Hypothalamus (tissue), 51 donors: ENCODE measurements at regions not wholly inside any gene's neighbourhood (a gene's known extent, or its start where the extent isn't known, plus 50 kb on each side); places are given as distances from the start of the nearest gene placed in this dataset.

ENCODE experiments used
- DNase-seq, 51 donors: peaks; one replicate each; lab custom pipeline; 2025; lab: John Stamatoyannopoulos, UW

- no peak for DNase-seq
Measured at GRCh38 chr4:20062054-20062453, 189.7 kb upstream of the SLIT2 start.

- no peak for DNase-seq
Measured at GRCh38 chr4:20050768-20051167, 200.9 kb upstream of the SLIT2 start.

GRCh38 chr4:20049889-20050288, 201.8 kb upstream of the SLIT2 start:
- no peak for DNase-seq

- no peak for DNase-seq
Measured at GRCh38 chr4:20046931-20047677, 204.6 kb upstream of the SLIT2 start.

- no peak for DNase-seq
Measured at GRCh38 chr4:20046179-20046578, 205.5 kb upstream of the SLIT2 start.

GRCh38 chr4:20044966-20045365, 206.7 kb upstream of the SLIT2 start:
- no peak for DNase-seq

- no peak for DNase-seq
Measured at GRCh38 chr4:20044502-20044911, 207.2 kb upstream of the SLIT2 start.

GRCh38 chr4:20043991-20044390, 207.7 kb upstream of the SLIT2 start:
- no peak for DNase-seq

- DNase-seq = no peak
Measured at GRCh38 chr4:20042769-20043168, 208.9 kb upstream of the SLIT2 start.

GRCh38 chr4:20041839-20042407, 209.8 kb upstream of the SLIT2 start:
- no peak for DNase-seq

- no peak for DNase-seq
Measured at GRCh38 chr4:20037745-20038144, 214.0 kb upstream of the SLIT2 start.

GRCh38 chr4:20030108-20030507, 221.6 kb upstream of the SLIT2 start:
- no peak for DNase-seq

- DNase-seq = no peak
Measured at GRCh38 chr4:20028645-20029044, 223.1 kb upstream of the SLIT2 start.

GRCh38 chr4:20026456-20026855, 225.2 kb upstream of the SLIT2 start:
- no peak for DNase-seq

- no peak for DNase-seq
Measured at GRCh38 chr4:20022471-20022870, 229.2 kb upstream of the SLIT2 start.

- no peak for DNase-seq
Measured at GRCh38 chr4:20020056-20020455, 231.6 kb upstream of the SLIT2 start.

GRCh38 chr4:20019310-20020015, 232.2 kb upstream of the SLIT2 start:
- no peak for DNase-seq

GRCh38 chr4:20017777-20018115, 234.0 kb upstream of the SLIT2 start:
- DNase-seq = no peak

GRCh38 chr4:20017070-20017776, 234.5 kb upstream of the SLIT2 start:
- DNase-seq = no peak

GRCh38 chr4:20015636-20016224, 236.0 kb upstream of the SLIT2 start:
- no peak for DNase-seq
